ENCODE measurements at regions not wholly inside any gene's neighbourhood (a gene's known extent, or its start where the extent isn't known, plus 50 kb on each side); places are given as distances from the start of the nearest gene placed in this dataset.

- H3K9me3 Mint-ChIP-seq = no peaks in the 10 kb centered on the region
- H3K27ac Mint-ChIP-seq = no peak overlapping the region
- no peak for ATAC-seq
- no peak for DNase-seq (ENCODE audit: low spot score in 2 of 2)
- no peaks in the 10 kb centered on the region for H3K36me3 Mint-ChIP-seq
Measured at GRCh38 chr17:15122857-15123256, 142.3 kb downstream of the PMP22 start.

DNA sequence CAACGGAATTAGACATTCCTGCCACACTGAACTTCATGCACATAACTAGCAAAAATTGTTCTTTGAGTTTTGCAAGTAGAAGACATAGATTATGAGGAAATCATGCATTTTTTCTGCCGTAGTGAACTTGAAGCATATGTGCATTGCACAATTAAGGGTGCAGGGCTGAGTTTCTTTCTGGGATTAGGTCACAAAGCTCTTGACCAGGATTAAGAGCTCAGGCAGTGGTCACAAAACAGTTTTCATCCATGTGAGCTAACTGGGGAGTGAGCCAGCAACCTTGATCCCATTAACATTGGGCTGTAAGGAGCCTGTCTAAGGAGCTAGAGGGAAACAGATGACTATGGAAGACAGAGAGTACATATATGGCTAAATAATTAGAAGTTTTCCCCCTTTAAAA is 143.7 kb downstream of the PMP22 start:
- no peak for ATAC-seq
- no peak overlapping the region for H3K27ac Mint-ChIP-seq
- no peak for DNase-seq (ENCODE audit: low spot score in 2 of 2)
- peaks cover 5 to 8% of the 10 kb centered on the region in 2 donors for H3K9me3 Mint-ChIP-seq
- peaks cover 0 to under 1% of the 10 kb centered on the region in 2 donors for H3K36me3 Mint-ChIP-seq

DNA sequence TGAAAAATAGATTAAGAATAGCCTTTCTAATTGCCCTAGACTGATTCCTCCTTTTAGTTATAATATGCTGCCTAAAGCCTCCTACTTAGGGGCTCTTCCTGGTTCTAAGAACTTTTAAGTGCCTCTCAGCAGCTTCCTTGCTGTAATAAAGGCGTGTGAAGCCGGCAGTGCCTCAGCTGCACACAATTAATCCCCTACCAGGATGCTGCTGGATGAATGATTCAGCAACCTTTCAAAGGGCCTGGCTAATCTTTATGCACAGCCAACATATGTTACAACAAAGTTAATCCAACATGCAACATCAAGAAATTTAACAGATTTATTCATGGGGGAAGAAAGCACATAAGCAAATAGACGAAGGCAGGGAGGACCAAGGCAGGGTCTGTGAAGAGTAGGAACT is 145.2 kb downstream of the PMP22 start:
- H3K27ac Mint-ChIP-seq = no peak overlapping the region
- peaks cover 0 to 6% of the 10 kb centered on the region in 2 donors for H3K36me3 Mint-ChIP-seq
- H3K9me3 Mint-ChIP-seq = peaks cover 10 to 15% of the 10 kb centered on the region in 2 donors
- DNase-seq (ENCODE audit: low spot score in 2 of 2) = no peak
- ATAC-seq = no peak

GRCh38 chr17:15117239-15117638 is 147.9 kb downstream of the PMP22 start:
- Mint-ChIP-seq H3K9me3 (peaks cover 10 to 15% of the 10 kb centered on the region in 2 donors), H3K27ac (no peak overlapping the region), H3K36me3 (peaks cover 0 to 6% of the 10 kb centered on the region in 2 donors)
- DNase-seq (ENCODE audit: low spot score in 2 of 2) = no peak
- no peak for ATAC-seq

DNA sequence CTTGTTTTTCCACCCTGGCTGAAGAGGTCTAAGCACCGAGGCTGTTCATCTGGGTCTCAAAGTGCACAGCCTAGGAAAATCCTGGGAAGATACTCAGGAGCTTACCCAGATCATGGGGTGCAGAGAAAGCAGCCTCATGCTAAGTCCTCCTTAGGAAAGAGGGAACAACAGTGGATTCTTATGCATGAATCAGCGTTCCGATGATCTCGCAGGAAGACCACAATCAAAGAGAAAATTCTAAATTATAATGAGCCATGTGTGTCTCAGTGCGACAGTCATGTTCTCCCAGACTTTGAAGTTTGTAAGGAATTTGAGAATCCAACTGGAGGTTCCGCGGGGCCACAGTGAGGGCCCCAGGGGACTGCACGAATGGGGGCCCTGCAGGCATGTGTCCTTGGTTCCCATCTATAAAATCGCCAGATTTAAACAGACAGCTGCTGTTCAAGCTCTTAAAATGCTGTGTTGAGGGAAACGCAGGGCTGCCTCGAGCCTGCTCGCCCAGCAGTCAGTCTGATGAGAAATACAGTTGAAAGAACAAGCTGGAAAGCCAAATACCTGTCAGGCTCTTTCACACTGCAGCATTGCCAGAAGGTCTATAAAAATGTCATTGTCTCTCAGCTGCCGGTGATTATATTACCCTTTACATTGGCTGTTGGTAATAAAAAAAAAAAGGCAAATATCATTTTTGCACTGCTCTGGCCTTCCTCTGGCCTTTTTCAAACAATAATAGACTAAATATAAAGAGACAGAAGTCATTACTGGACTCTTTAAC is 152.1 kb downstream of the PMP22 start:
- ATAC-seq (no peak), DNase-seq (ENCODE audit: low spot score in 2 of 2) (no peak)
- H3K9me3 Mint-ChIP-seq = peaks cover 10 to 15% of the 10 kb centered on the region in 2 donors
- H3K27ac Mint-ChIP-seq = no peak overlapping the region
- H3K36me3 Mint-ChIP-seq = peaks cover 0 to 6% of the 10 kb centered on the region in 2 donors

- no peak for DNase-seq (ENCODE audit: low spot score in 2 of 2)
- Mint-ChIP-seq H3K9me3 (no peaks in the 10 kb centered on the region), H3K36me3 (no peaks in the 10 kb centered on the region), H3K27ac (no peak overlapping the region)
- ATAC-seq = no peak
Measured at GRCh38 chr17:15109608-15110007, 155.5 kb downstream of the PMP22 start.

GRCh38 chr17:15108992-15109391 is 156.1 kb downstream of the PMP22 start:
- ATAC-seq = no peak

DNA sequence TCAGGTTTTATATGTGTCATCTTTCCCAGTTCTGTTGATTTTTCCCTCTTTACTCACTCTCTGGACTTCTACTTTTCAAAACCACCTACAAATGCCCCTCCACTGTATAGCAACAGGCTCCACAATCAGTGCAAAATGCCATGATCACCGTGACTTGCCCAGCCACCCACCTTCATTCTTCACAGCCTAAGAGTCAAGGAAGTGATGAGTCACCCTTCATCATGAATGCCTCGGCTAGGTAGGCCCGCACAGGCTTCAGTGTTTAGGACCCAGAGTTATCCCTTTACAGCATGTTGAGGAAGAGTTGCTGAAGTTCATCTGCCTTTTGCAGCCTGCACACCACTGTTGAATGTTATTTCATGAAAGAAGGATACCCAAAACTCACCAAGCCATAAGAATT is 158.6 kb downstream of the PMP22 start:
- H3K27ac Mint-ChIP-seq = no peak overlapping the region
- H3K36me3 Mint-ChIP-seq = no peaks in the 10 kb centered on the region
- H3K9me3 Mint-ChIP-seq = no peaks in the 10 kb centered on the region
- DNase-seq (ENCODE audit: low spot score in 2 of 2) = no peak
- ATAC-seq = no peak

More at GRCh38 chr17:15108992-15109391, 156.1 kb downstream of the PMP22 start:
- Mint-ChIP-seq H3K36me3 (no peaks in the 10 kb centered on the region), H3K9me3 (no peaks in the 10 kb centered on the region), H3K27ac (no peak overlapping the region)
- no peak for DNase-seq (ENCODE audit: low spot score in 2 of 2)

GRCh38 chr17:15103785-15104184 is 161.3 kb downstream of the PMP22 start:
- Mint-ChIP-seq H3K9me3 (no peaks in the 10 kb centered on the region), H3K27ac (no peak overlapping the region), H3K36me3 (no peaks in the 10 kb centered on the region)
- ATAC-seq = no peak
- no peak for DNase-seq (ENCODE audit: low spot score in 2 of 2)

- Mint-ChIP-seq H3K27ac (no peak overlapping the region), H3K9me3 (no peaks in the 10 kb centered on the region), H3K36me3 (no peaks in the 10 kb centered on the region)
- ATAC-seq = no peak
- DNase-seq (ENCODE audit: low spot score in 2 of 2) = no peak
Measured at GRCh38 chr17:15101175-15101574, 164.0 kb downstream of the PMP22 start.

DNA sequence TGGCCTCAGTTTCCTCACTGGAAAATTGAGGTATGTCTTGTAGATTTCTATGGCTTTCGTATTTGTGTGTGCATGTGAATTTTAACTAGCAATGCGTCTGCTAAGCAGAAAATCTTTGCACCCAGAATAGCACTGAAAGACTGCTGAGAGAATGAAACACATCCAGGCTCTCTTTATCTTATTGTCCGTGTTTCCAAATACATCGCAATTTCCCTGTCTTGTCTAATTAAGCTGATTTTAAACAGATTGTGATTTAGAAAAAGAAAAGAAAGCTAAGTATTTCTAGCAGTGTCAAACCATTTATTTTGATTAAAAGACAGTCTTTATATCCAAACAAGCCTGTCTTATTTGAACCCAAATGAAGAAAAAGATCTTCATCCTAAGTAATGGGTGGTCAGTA is 168.6 kb downstream of the PMP22 start:
- DNase-seq (ENCODE audit: low spot score in 2 of 2) (no peak), ATAC-seq (no peak)
- peaks cover 0 to 3% of the 10 kb centered on the region in 2 donors for H3K9me3 Mint-ChIP-seq
- no peaks in the 10 kb centered on the region for H3K36me3 Mint-ChIP-seq
- no peak overlapping the region for H3K27ac Mint-ChIP-seq

GRCh38 chr17:15095935-15096334 is 169.2 kb downstream of the PMP22 start:
- DNase-seq (ENCODE audit: low spot score in 2 of 2) (no peak), ATAC-seq (no peak)
- Mint-ChIP-seq H3K9me3 (peaks cover 0 to 3% of the 10 kb centered on the region in 2 donors), H3K27ac (no peak overlapping the region), H3K36me3 (no peaks in the 10 kb centered on the region)

DNA sequence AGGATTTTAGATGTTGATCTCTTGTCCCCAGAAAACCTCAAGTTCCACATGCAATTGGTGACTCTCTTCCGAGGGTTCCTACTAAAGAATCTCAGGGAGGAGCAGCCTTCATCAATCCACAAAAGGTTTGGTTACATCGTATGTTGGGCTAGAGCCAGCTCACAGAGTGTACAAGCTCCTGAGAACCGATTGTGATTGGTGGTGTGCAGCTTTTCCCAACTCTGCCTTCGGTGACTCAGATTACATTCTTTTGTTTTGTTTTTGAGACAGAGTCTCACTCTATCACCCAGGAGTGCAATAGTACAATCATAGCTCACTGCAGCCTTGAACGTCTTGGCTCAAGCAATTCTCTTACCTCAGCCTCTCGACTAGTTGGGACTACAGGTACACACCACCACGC is 172.4 kb downstream of the PMP22 start:
- ATAC-seq (no peak), DNase-seq (ENCODE audit: low spot score in 2 of 2) (no peak)
- Mint-ChIP-seq H3K36me3 (no peaks in the 10 kb centered on the region), H3K9me3 (peaks cover 0 to 3% of the 10 kb centered on the region in 2 donors), H3K27ac (no peak overlapping the region)

DNA sequence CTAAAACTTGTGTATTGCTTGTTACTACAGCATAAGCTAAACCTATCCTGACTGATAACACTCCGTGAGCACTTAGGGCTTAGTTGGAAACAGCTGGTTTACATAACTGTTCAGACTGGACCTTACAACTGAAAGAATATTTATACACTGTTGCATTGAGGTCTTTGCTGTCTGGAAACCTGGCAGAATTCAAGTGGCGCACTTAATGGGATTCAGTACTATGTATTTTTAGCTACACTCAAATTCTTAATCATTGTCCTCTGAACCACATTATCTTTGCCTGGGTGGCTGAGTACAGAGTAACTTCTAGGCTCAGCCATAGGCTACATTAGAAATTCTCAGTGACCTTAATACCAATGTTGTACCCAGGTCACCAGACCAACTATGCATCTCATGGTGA is 172.9 kb downstream of the PMP22 start:
- Mint-ChIP-seq H3K36me3 (no peaks in the 10 kb centered on the region), H3K27ac (no peak overlapping the region), H3K9me3 (peaks cover 0 to 3% of the 10 kb centered on the region in 2 donors)
- no peak for ATAC-seq
- no peak for DNase-seq (ENCODE audit: low spot score in 2 of 2)

DNA sequence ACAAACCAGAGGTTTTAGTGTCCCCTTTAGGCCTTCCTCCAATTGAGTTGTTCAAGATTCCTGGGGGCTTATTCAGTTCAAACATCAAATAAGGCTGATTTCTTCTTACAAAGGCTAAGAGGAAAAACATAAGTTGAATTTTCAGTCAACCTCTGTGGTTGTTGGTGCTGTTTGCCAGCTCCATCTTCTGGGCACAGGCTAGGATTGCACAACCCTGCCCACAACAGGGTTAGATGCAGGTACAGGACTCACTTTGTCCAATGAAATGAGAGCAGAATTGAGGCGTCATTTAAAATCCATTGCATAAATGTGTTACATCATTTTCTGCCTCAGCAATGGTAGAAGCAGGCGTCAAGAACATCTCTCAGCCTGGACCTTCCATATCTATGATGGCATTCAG is 173.3 kb downstream of the PMP22 start:
- Mint-ChIP-seq H3K27ac (no peak overlapping the region), H3K36me3 (no peaks in the 10 kb centered on the region), H3K9me3 (peaks cover 0 to 3% of the 10 kb centered on the region in 2 donors)
- DNase-seq (ENCODE audit: low spot score in 2 of 2) = no peak
- no peak for ATAC-seq

GRCh38 chr17:15090533-15090932 is 174.6 kb downstream of the PMP22 start:
- no peak for ATAC-seq

GRCh38 chr17:15087946-15088345 is 177.2 kb downstream of the PMP22 start:
- no peak for ATAC-seq
- no peak for DNase-seq (ENCODE audit: low spot score in 2 of 2)
- H3K36me3 Mint-ChIP-seq = no peaks in the 10 kb centered on the region
- no peaks in the 10 kb centered on the region for H3K9me3 Mint-ChIP-seq
- H3K27ac Mint-ChIP-seq = no peak overlapping the region

More at GRCh38 chr17:15090533-15090932, 174.6 kb downstream of the PMP22 start:
- peaks cover 0 to 3% of the 10 kb centered on the region in 2 donors for H3K9me3 Mint-ChIP-seq
- H3K36me3 Mint-ChIP-seq = no peaks in the 10 kb centered on the region
- no peak overlapping the region for H3K27ac Mint-ChIP-seq
- DNase-seq (ENCODE audit: low spot score in 2 of 2) = no peak

- no peaks in the 10 kb centered on the region for H3K36me3 Mint-ChIP-seq
- ATAC-seq (no peak), DNase-seq (ENCODE audit: low spot score in 2 of 2) (no peak)
- H3K27ac Mint-ChIP-seq = no peak overlapping the region
- H3K9me3 Mint-ChIP-seq = no peaks in the 10 kb centered on the region
Measured at GRCh38 chr17:15086776-15087295, 178.3 kb downstream of the PMP22 start.
